SKM-1 (cell line): ENCODE measurements at regions not wholly inside any gene's neighbourhood (a gene's known extent, or its start where the extent isn't known, plus 50 kb on each side); places are given as distances from the start of the nearest gene placed in this dataset.

Experiments
- DNase-seq: peaks from one replicate; lab custom pipeline; 2025; ENCODE audit not compliant: unreplicated experiment; lab: John Stamatoyannopoulos, UW

DNA sequence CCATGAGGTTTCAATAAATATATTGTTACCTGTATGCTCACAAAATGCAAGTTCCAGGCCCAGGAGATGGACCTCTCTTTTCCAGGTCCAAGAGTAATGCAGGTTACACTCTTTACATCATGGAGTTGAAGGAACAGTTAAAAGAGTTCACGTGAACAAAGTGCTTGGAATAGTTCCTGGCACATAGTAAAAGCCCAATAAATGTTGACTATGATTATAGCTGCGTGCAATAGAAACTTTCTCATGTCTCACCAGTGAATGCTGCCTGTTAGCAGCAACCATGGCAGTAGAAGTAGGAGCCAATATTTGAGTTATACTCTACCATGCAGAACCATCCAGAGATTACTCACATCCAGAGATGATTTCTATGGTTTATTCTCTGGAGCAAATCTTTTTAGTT, 707.5 kb downstream of the DHX35 start:
- DNase-seq = no peak

DNA sequence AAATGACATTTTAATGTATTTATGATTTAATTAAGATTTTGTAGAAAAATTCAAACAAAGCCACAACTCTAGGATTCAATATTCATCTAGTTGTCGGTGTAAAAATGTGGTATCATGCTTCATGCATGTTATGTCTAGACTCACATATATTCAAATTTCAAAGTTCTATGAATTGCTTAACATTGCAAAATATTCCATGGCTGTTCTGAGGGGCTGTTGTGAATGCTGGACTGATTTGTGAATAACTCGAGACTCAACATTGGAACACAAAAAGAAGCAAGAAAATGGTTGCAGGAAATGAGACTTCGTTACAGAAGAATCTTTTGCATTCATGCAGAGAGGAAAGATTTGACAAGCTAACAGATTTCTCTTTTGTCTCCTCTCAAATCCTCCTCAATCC, 705.9 kb downstream of the DHX35 start:
- DNase-seq = no peak

DNA sequence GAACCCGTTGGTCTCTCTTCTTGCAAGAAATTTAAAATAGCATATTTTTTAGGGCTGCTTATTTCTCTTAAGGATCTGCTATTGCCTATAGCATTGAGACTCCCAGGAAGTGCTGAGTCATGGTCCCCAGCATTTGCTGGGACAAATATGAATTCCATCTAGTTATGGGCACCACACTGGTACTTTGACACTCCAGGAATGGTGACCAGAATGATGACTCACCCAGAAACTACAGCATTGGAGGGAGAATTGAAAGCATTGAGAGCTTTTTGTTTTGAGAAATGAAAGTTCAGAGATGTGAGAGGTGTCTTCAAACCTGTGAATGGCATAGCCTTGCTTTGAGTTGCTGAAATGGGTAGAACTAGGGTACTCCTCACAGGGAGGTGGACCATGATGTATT, 699.7 kb downstream of the DHX35 start:
- no peak for DNase-seq

DNA sequence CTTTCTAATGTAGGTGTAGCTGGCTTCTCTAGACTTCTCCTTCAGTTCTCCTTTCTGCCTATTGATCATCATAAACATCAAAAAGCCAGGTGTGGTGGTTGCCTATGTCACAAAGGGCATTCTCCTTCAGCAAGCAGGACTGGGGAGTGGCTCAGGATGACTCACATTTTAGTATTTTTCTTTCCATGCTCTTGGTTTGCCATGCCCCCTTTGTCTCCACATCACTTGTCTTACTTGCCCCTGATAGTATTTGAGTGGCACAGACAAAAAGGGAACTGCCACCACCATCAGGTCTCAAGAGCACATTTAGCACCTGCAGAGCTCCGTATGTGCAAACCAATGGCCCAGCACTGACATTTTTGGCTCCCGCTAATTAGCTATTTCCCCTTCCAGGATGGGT, 698.8 kb downstream of the DHX35 start:
- no peak for DNase-seq

DNA sequence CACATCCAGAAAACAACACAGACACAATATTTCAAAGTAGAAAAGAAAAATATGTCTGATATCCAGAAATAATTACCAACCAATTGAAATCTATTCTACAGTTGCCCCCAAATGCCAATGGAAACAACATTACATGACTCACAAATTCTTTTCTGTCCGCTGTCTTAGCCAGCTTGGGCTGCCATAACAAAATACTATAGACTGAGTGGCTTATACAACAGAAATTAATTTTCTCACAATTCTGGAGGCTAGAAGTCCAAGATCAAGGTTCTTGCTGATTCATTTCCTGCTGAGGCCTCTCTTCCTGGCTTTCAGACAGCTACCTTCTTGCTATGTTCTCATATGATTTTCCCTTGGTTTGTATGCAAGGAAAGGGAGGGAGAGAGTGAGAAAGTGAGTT, 698.1 kb downstream of the DHX35 start:
- DNase-seq = no peak

DNA sequence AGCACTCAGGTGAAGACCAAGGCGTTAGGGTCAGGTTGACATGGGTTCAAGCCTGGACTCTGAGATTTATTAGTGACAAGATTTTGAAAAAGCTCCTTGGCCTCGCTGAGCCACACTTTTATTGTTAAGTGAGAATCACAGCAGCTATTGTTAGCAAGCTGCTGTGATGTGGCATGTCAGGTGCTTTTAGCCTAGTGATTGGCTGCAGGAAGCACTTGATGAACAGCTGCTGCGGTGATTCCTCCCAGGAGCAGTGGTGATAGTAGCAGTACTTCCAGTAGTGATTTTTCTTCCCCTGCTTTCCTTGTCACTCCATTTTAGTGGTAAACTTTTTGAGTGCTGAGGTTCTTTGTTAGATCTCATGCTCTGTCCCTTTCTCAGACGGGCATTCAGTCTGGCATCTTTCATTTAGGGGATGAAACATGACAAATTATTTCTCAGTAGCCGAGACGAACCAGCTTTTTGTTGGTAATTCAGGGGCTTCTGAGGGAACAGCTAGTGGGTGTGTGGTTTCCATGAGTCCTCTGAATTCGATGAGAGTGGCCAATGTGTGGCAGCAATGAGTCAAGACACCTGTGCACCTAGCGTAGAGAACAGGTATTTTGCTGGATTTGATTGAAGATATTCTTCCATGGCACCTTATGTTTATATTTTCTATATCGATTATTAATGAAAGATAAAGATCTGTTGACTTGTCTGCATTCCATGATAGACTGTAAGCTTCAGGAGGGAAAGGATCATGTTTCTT, 696.7 kb downstream of the DHX35 start:
- no peak for DNase-seq

DNA sequence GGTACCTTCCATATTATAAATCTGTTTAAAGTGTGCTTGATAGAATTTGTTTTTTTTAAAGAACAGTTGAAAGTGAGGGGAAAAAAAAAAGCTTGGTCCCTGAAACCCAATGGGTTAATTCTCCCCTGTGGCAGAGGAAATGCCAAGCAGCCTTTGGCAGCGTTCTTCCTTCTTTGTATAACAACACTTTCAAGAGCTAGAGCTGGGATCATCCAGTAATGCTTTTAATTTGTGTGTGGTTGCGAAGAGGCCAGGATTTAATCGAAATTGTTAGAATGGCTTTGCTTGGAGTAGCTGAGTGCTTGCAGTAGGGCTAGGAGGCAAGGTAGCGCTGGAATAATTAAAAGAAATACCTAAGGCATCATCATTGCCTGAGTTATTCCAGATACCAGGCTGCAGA, 692.0 kb downstream of the DHX35 start:
- DNase-seq = no peak

DNA sequence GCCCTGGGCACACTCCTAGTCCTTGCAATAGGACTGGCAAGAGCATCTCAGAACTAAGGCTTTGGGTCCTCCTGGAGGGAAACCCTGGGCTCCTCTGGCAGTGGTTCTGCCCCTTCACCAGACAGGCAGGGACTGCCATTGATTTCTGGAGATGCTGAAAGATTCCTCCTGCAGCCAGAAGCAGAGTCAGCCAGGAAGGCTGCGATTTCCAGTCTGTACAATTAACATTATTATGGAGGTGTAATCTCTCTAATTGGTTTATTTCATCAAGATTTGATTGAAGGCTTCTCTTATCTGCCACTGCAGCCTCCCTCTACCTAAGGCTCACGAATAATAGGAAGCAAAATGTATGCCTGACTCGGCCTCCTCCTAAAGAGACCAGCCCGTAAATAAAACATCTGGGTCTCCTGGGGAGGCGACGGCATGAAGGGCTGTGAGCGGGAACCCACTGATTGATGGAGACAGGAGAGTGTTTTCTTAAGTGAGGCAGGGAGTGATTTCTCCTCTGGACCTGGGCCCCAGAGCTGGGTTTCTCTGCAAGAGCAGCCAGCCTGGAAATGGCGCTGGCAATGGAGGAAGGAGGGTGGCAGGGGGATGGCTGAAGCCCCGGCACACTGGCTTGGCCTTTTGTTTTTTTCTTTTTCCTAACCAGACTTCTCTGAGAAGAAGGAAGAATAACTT, 689.6 kb downstream of the DHX35 start:
- DNase-seq = no peak

DNA sequence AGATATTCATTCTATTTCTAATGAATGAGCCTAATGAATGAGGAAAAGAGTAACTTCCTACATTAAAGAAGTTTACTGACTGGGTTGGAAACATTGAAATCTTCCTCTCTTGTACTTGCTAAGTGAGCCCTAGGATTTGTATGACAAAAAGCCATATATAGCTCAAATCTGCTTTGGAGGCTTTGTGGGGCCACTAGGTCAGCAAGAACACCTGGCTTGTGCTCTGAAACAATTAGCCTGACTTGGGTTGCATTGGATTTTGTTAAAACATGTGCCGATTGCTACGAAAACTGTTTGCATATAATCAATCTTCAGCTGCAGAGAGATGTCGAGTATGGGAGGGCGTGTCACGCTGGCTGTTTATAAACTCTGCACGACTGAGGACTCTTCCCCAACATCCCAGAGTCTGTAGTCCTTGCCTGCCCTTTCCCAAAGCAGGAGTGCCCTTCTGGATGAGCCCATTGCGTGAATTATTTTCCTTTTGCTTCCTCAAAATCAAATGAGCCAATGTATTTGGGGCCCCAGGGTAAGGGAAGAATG, 684.8 kb downstream of the DHX35 start:
- no peak for DNase-seq

DNA sequence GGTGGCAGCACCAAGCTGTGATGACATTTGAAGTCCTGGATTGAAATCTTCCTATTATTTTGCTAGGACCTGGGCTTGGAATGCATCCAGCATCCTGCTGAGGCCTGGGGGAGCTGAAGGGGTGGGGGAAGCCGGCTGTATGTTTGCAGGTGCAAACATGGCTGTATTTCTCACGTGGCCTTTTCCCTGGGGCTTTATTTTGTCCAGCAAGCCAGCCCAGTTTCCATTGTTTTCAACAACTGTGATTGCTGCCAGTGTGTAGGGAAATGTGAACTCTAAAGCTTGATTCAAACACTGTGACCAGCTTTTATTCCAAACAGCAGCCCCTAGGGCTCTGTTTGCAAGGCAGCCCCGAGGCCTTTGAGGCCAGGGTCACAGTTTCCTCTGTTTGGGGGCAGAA, 683.0 kb downstream of the DHX35 start:
- DNase-seq = no peak

DNA sequence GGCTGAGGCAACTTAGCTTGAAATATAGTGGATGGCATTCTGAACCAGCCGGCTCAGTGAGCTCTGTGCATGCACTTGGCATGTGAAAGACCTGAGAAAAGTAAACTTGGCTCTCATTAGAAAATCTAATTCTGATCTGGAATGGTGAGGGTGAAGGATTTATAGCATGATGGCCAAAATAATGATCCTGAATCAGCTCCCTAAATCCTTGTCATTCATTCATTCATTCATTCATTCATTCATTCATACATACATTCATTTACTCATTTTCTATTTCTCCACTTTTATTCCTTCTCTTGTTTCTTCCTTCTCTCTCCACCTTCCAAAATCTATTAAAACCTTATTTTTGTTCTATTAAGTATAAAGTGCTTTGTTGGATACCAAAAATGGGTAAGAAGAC, 681.1 kb downstream of the DHX35 start:
- DNase-seq = no peak

DNA sequence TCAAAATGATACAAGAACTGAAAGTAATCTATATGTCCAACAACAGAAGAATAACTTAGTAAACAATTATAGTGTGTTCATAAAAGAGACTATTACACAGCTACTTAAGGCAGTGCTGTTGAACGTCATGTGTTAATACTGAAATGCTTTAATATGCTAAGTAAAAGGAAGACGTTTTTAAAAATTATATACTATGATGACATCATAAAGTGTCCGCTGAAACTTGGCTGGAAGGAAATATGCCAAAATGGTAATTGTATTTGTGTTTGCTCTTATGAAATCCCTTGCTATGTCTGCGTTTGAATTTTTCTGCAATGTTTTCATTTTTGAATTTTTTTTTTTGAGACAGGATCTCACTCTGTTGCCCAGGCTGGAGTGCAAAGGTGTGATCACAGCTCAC, 679.3 kb downstream of the DHX35 start:
- DNase-seq = no peak

DNA sequence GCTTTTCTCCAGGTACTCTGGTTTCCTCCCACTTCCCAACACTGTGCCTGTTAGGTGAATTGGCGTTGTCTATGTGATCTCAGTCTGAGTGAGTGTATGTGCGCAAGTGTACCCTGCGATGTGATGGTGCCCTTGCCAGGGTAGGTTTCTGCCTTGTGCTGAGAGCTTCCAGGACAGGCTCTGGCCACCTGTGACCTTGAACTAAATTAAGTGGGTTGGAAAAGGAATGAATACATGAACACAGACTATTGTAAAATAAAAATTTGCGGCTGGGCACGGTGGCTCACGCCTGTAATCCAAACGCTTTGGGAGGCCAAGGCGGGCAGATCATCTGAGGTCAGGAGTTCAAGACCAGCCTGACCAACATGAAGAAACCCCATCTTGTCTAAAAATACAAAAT, 678.0 kb downstream of the DHX35 start:
- no peak for DNase-seq

DNA sequence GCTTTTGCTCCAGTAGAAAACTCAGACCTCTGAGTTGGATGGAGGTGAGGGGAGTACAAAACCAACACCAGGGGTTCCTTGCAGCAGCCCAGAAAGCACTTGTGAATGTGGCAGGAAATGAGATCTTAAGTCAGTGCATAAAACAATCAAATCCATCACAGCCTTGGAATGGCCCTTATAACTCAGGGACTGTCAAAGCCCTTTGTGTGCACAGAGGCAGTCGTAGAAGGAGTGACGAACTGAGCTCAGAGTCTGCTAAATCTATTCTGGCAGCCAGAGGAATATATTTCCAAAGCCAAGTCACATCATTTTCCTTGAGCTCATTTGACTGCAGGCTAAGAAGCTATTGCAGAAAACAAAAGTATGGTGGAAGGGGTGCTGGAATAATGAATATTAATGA, 676.6 kb downstream of the DHX35 start:
- no peak for DNase-seq

DNA sequence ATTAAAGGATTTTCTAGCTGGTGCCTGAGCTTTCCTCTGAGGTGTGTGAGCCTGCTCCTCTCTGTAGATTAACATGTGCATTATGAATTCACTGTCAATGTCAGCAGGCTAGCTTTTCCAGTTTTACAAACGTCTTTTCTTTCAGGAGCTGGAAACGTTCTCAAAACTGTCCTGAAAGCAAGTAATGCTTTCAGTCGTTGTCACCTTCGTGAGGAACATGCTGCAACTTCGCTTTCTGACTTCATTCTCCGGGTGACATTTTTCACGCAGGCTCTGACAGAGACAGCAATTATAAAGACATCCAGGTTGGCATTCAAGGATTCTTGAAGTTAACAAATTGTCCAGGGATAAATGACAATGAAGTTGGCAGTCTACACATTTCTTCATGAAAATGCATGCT, 671.5 kb downstream of the DHX35 start:
- DNase-seq = no peak

DNA sequence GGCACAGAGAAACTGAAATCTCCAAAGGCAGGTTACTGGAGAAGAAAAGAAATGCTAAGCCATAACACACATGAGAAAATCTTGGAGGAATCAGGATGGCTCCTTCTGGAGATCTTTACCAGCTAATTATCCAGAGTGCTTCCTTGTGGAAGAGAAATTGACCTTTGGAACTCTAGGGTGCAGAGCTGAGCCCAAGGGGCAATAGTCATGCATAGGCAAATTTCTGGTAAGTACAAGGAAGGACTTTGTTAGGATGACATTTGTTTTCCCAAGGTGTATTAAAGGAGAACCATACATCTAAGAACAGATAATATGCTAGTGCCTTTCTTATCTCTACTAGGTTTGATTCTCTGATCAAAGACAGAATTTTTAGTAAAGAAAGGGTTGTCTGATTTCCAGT, 670.6 kb downstream of the DHX35 start:
- DNase-seq = no peak

DNA sequence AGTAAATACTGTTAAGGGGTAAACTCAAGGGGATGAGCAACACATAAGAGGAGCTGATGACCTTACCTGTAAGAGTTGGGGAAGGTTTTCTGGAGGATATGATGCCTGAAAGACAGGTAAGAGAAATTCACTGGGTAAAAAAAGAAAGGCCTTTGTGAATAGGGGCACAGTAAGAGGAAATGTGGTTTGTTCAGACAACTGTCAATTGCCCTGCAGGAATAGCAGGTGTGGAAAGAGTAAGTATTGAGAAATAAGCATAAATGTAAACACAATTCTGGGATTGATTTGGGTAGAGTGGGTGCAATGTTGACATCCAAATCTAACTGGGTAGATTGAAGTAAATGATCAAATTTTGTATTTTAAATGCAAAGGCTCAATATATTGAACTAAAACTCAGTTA, 670.0 kb downstream of the DHX35 start:
- no peak for DNase-seq

DNA sequence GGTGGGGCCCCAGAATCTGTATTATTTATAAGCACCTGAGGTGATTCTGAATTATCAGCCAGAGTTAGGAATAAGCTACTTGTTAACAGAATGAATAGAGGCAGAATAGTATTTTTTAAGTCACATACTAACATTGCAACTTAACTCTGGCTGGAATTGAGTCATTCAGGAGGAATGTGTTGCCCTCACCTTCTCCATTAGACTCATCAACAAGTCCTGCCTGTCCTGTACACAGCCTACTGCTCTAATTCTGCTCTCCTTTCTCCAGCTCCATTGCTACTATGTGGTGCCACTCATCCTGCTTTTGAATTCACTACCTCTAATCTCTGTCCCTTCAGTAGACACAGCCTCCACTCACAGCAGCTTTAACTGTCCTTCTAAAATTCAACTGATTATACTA, 669.4 kb downstream of the DHX35 start:
- no peak for DNase-seq

DNA sequence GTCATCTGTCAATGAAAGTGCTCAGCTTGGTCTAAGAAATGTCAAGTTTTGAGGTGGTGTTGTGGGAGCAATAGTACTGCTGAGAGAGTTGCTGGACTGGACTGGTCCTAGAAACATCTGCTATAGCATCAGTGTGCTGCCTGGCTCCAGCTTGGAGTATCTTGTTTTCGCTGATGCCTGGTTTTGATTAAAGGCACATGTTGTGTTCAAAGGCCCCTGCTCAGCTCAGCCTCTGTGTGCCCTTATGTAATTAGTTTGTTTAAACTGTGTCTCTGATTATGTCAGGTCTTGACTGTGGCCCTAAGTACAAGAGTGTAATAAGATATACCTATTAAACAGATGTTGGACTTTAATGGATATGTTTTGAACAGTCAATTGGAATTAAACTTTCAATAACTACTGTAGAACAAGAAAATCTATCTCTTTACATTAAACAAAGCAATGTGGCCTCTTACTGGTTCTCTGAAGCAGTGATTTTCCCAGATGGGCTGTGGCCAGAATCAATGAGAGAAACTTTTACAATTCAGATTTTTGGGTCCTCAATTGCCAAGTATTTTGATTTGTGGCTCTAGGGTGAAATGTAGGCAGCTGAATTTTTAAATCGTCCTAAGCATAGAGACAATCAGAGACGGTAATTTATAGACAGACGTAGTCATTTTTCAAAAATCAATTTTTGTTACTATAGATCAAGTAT, 668.2 kb downstream of the DHX35 start:
- no peak for DNase-seq

DNA sequence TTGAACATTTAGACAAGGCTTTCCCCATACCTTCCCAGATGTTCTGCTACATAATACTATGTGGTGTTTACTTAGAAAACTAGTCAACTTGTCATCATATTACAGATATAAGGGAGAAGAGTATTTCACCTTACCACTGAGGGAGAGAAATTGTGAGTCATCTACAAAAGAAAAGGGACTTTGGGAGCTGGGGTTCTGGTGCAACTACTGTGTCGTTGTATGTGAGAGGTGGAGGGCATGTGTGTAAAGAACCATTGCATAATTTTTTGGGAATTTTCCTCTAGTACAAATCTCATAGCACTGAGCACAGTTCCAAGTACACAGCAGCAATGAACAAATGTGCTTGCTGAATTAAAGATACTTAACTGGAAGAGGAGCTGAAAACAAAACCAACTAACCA, 665.6 kb downstream of the DHX35 start:
- DNase-seq = no peak

DNA sequence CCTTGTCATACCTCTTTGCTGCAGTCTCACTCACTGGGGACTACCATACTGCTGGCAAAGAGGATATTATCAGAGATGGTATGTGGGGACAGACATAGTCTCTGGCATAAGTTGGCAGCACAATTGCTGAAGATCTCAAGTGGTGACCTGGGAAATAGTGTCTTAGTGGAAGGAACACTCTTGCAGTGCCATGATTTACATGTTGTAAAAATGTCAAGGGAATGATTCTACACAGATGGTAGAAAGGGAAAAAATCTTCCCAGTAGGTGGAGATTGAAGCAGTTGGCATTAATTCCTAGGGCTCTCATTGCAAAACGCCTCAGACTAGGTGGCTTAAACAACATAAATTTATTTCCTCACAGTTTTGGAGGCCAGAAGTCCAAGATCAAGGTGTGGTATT, 662.2 kb downstream of the DHX35 start:
- DNase-seq = no peak

DNA sequence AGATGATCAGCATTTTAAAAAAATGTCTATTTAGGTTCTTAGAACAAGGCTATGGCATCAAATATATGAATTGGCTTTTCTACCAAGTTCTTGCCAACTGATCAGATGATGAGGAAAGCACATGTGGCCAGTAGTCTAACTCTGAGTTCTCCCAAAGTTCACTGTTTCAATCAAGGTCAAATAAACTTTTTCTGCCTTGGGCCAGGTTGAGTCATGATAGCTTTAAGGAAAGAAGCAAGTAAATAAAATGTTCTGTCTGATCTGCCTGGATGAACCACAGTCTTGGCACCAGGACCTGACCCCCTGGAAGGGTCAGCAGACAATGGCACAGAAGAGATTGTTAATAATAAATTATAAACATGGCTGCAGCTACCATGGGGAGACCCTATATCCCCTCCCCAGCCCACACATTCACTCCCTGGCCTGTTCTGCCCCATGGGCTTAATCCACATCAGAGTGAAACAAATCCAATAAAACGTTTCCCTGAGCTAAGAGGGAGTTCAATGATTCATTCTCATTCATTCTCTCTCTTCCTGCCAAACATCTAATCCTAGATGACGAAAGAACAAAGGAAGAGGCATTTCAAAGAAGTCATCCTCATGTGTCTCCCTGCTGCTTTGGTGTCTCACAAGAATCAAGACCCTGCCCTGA, 661.6 kb downstream of the DHX35 start:
- DNase-seq = no peak
